WTC11 (cell line): ENCODE measurements at regions not wholly inside any gene's neighbourhood (a gene's known extent, or its start where the extent isn't known, plus 50 kb on each side); places are given as distances from the start of the nearest gene placed in this dataset.

Experiments
- ATF3 ChIP-seq: sonication (generic); formaldehyde crosslinking; conservative IDR thresholded peaks from 2 replicates; pipeline ENCODE4 v1.8.1; 2022; ENCODE audit warnings: mild to moderate bottlenecking, missing genetic modification reagents
- CREB1 ChIP-seq: sonication (generic); formaldehyde crosslinking; IDR thresholded peaks from 2 replicates; pipeline ENCODE4 v1.8.0; 2023; ENCODE audit warnings: mild to moderate bottlenecking, missing genetic modification reagents
- CTCF ChIP-seq: fragments of 200-600 bp; IDR thresholded peaks from 2 replicates; pipeline ENCODE4 v1.8.0; 2022; ENCODE audit warnings: antibody characterized with exemption
- FOXP1 ChIP-seq: sonication (generic); formaldehyde crosslinking; IDR thresholded peaks from 2 replicates; pipeline ENCODE4 v1.8.0; 2022; ENCODE audit warnings: missing genetic modification reagents, mild to moderate bottlenecking, moderate library complexity, borderline replicate concordance
- GRHL2 ChIP-seq: fragments of 250-450 bp; sonication (Bioruptor Pico); IDR thresholded peaks from 2 replicates; pipeline ENCODE4 v1.8.0; 2022; ENCODE audit warnings: mild to moderate bottlenecking, moderate library complexity; ENCODE audit not compliant: insufficient replicate concordance, severe bottlenecking
- GTF2I ChIP-seq: fragments of 250-450 bp; sonication (Bioruptor Pico); conservative IDR thresholded peaks from 2 replicates; pipeline ENCODE4 v1.4.0; 2021; ENCODE audit warnings: mild to moderate bottlenecking
- MAX ChIP-seq: sonication (generic); formaldehyde crosslinking; IDR thresholded peaks from 2 replicates; pipeline ENCODE4 v1.8.0; 2022; ENCODE audit warnings: mild to moderate bottlenecking, missing genetic modification reagents
- NR1H2 ChIP-seq: sonication (generic); formaldehyde crosslinking; IDR thresholded peaks from 2 replicates; pipeline ENCODE4 v1.9.0; 2021; ENCODE audit warnings: mild to moderate bottlenecking, moderate library complexity, missing genetic modification reagents
- SMAD3 ChIP-seq: sonication (generic); formaldehyde crosslinking; IDR thresholded peaks from 2 replicates; pipeline ENCODE4 v1.8.0; 2022; ENCODE audit warnings: missing genetic modification reagents, mild to moderate bottlenecking, borderline replicate concordance
- SP1 ChIP-seq: sonication (generic); formaldehyde crosslinking; conservative IDR thresholded peaks from 2 replicates; pipeline ENCODE4 v1.8.1; 2022; ENCODE audit warnings: missing genetic modification reagents
- USF2 ChIP-seq: sonication (generic); formaldehyde crosslinking; IDR thresholded peaks from 2 replicates; pipeline ENCODE4 v1.8.1; 2023; ENCODE audit warnings: mild to moderate bottlenecking, missing genetic modification reagents, moderate library complexity
- ZNF121 ChIP-seq: sonication (generic); formaldehyde crosslinking; IDR thresholded peaks from 2 replicates; pipeline ENCODE4 v1.8.0; 2023; ENCODE audit warnings: missing genetic modification reagents

GRCh38 chr12:93183940-93184671 lies 193.6 kb upstream of the NUDT4 start:
- TF ChIP-seq CTCF = no peak
- no peak for TF ChIP-seq USF2 (CRISPR knock-in tag)
- TF ChIP-seq GRHL2 (CRISPR knock-in tag) = no peak
- TF ChIP-seq SMAD3 (CRISPR knock-in tag) = no peak
- no peak for TF ChIP-seq ZNF121
- no peak for TF ChIP-seq CREB1 (CRISPR knock-in tag)
- TF ChIP-seq FOXP1 (CRISPR knock-in tag) = no peak
- no peak for TF ChIP-seq NR1H2
- no peak for TF ChIP-seq MAX (CRISPR knock-in tag)
- no peak for TF ChIP-seq ATF3 (CRISPR knock-in tag)
- TF ChIP-seq SP1 (CRISPR knock-in tag) = no peak
- TF ChIP-seq GTF2I (CRISPR knock-in tag) = no peak
